Brain microvascular endothelial cell (primary cell): ENCODE measurements at regions not wholly inside any gene's neighbourhood (a gene's known extent, or its start where the extent isn't known, plus 50 kb on each side); places are given as distances from the start of the nearest gene placed in this dataset.
"Not testable (repeated sequence)": the region's sequence is repeated elsewhere in the genome, so short reads cannot be mapped to it uniquely, and the experiment has no call there.

Experiments used
- DNase-seq: peaks from one replicate; pipeline ENCODE4 v3.0.0-alpha.2; 2020
- H3K27ac ChIP-seq: fragments of 250-450 bp; sonication (Bioruptor Pico); 2 replicates; pipeline ENCODE4 v1.5.1; 2020; ENCODE audit warnings: mild to moderate bottlenecking, moderate library complexity
- H3K27me3 ChIP-seq: fragments of 250-450 bp; sonication (Bioruptor Pico); replicated peaks from 2 replicates; pipeline ENCODE4 v1.5.1; 2020; ENCODE audit warnings: mild to moderate bottlenecking
- H3K36me3 ChIP-seq: fragments of 250-450 bp; sonication (Bioruptor Pico); replicated peaks from 2 replicates; pipeline ENCODE4 v1.5.1; 2020; ENCODE audit warnings: mild to moderate bottlenecking
- H3K4me3 ChIP-seq: 2 replicates; pipeline ENCODE4 v1.5.1; 2011; ENCODE audit warnings: low read depth, mild to moderate bottlenecking, control low read depth, low read length, moderate library complexity
- in situ Hi-C: cut with HindIII; loops from 2 replicates; pipeline ENCODE4 v1.10.0; 2017; ENCODE audit warnings: low sequenced_read_pairs, low pct_ligation_motif_present
- TF ChIP-seq, protein P1 (sequence below): IDR thresholded peaks from 2 replicates; pipeline ENCODE4 v1.5.1; 2011; ENCODE audit warnings: low read depth, mild to moderate bottlenecking, moderate library complexity, low read length, control low read depth, inconsistent platforms; ENCODE audit errors: missing control alignments

DNA sequence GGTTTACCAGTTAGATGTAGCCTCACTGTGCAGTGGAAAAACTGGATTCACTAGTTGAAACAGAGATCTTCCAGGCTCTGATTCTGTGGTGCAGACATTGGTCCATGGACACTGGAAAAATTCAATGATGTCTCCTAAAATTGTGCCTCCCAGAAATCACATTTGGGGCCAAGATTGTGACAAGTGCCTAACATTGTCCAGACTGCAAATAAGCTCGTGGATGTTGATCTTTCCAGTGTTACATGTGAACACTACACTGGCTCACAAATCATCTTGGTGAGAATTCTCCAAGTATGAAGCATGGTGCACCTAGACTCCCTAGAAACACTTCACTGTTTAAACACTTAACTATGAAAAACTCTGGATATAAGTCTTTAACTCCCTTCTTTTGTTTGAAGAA is 140.4 kb downstream of the HAO1 start:
- Histone ChIP-seq H3K36me3 (no peaks in the 10 kb centered on the region), H3K27ac (no peak overlapping the region), H3K27me3 (no peaks in the 10 kb centered on the region), H3K4me3 (no peak overlapping the region)
- DNase-seq = no peak
- TF ChIP-seq, protein P1, sequence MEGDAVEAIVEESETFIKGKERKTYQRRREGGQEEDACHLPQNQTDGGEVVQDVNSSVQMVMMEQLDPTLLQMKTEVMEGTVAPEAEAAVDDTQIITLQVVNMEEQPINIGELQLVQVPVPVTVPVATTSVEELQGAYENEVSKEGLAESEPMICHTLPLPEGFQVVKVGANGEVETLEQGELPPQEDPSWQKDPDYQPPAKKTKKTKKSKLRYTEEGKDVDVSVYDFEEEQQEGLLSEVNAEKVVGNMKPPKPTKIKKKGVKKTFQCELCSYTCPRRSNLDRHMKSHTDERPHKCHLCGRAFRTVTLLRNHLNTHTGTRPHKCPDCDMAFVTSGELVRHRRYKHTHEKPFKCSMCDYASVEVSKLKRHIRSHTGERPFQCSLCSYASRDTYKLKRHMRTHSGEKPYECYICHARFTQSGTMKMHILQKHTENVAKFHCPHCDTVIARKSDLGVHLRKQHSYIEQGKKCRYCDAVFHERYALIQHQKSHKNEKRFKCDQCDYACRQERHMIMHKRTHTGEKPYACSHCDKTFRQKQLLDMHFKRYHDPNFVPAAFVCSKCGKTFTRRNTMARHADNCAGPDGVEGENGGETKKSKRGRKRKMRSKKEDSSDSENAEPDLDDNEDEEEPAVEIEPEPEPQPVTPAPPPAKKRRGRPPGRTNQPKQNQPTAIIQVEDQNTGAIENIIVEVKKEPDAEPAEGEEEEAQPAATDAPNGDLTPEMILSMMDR = no peak
- in situ Hi-C loops = no loop called here

DNA sequence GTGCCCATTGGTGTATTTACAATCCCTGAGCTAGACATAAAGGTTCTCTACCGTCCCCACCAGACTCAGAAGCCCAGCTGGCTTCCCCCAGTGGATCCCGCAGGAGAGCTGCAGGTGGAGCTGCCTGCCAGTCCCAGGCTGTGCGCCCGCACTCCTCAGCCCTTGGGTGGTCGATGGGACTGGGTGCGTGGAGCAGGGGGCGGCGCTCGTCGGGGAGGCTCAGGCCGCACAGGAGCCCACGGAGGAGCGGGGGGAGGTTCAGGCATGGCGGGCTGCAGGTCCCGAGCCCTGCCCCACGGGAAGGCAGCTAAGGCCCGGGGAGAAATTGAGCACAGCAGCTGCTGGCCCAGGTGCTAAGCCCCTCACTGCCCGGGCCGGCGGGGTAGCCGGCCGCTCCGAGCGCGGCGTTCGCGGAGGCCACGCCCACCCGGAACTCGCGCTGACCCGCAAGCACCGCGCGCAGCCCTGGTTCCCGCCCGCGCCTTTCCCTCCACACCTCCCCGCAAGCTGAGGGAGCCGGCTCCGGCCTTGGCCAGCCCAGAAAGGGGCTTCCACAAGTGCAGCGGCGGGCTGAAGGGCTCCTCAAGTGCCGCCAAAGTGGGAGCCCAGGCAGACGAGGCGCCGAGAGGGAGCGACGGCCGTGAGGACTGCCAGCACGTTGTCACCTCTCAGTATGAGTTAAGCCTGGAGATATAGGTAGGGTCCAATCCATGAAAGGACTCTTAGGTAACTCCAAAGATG is 136.7 kb downstream of the HAO1 start:
- in situ Hi-C loops = not testable (repeated sequence)

GRCh38 chr20:7806831-7807230 is 133.4 kb downstream of the HAO1 start:
- in situ Hi-C loops = no loop called here
- Histone ChIP-seq H3K4me3 (no peak overlapping the region), H3K27me3 (no peaks in the 10 kb centered on the region), H3K27ac (no peak overlapping the region), H3K36me3 (no peaks in the 10 kb centered on the region)
- TF ChIP-seq, protein P1 = no peak
- DNase-seq = peak; percentile 21

More for the DNA sequence above, 136.7 kb downstream of the HAO1 start:
- DNase-seq, H3K36me3 ChIP-seq, H3K27me3 ChIP-seq, H3K27ac ChIP-seq: not testable (repeated sequence)
- peak overlapping the region; percentile 24 for H3K4me3 ChIP-seq

DNA sequence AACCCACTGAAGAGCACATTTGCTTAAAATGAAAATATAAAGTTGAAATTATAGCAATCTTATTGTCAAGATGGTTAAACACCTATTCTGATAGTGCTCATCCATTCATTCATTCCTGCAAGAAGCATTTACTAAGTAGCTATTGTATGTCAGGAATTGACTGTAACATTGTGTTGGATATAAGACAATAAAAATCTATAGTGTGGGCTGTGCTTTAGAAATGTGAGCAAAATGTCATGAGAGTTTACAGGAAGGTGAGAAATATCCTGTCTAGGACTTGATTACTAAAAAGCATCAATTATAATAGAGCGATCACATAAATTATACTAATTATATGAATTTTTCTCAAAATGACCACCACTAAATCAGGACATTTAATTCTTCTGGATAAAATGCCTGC is 123.0 kb downstream of the HAO1 start:
- Histone ChIP-seq H3K27me3 (no peaks in the 10 kb centered on the region), H3K4me3 (no peak overlapping the region), H3K27ac (no peak overlapping the region), H3K36me3 (no peaks in the 10 kb centered on the region)
- TF ChIP-seq, protein P1 = no peak
- in situ Hi-C loops = no loop called here
- DNase-seq = no peak

DNA sequence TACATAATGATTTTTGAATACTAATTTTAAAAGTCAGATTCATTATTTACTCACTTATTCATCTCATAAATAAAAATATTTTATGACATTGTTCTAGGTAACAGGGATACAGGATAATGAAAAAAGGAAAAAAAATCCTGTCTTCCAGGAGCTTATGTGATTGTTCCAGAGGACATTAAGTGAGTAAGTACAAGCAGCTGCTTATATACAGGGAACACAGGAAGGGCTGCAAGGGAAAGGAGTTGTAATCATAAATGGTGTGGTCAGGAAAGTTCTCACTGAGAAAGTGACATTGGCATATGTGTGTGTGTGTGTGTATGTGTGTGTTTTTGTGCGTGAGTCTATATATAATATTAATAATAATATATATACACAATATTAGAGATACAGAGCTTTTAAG is 121.8 kb downstream of the HAO1 start:
- H3K4me3 ChIP-seq = no peak overlapping the region
- no peak for DNase-seq
- no peaks in the 10 kb centered on the region for H3K27me3 ChIP-seq
- TF ChIP-seq, protein P1 = no peak
- no peaks in the 10 kb centered on the region for H3K36me3 ChIP-seq
- in situ Hi-C loops = no loop called here
- no peak overlapping the region for H3K27ac ChIP-seq

GRCh38 chr20:7820897-7821296 is 119.4 kb downstream of the HAO1 start:
- no peaks in the 10 kb centered on the region for H3K27me3 ChIP-seq
- no peak overlapping the region for H3K27ac ChIP-seq
- no peak overlapping the region for H3K4me3 ChIP-seq
- no peak for DNase-seq
- in situ Hi-C loops = no loop called here
- TF ChIP-seq, protein P1 = no peak
- no peaks in the 10 kb centered on the region for H3K36me3 ChIP-seq
